ENCODE measurements at regions not wholly inside any gene's neighbourhood (a gene's known extent, or its start where the extent isn't known, plus 50 kb on each side); places are given as distances from the start of the nearest gene placed in this dataset.

GRCh38 chr15:38182900-38183299, 69.7 kb upstream of the SPRED1 start:
- no peak for FAIRE-seq

GRCh38 chr15:38186507-38186906, 66.1 kb upstream of the SPRED1 start:
- no peak for FAIRE-seq

- no peak for FAIRE-seq
Observed at GRCh38 chr15:38187630-38188313, 64.9 kb upstream of the SPRED1 start.

GRCh38 chr15:38189671-38190295, 62.9 kb upstream of the SPRED1 start:
- FAIRE-seq: no peak

GRCh38 chr15:38190501-38190900, 62.1 kb upstream of the SPRED1 start:
- FAIRE-seq: no peak

- FAIRE-seq: no peak
Observed at GRCh38 chr15:38192496-38192895, 60.1 kb upstream of the SPRED1 start.

GRCh38 chr15:38193496-38193895, 59.1 kb upstream of the SPRED1 start:
- no peak for FAIRE-seq

- FAIRE-seq: no peak
Observed at GRCh38 chr15:38195191-38195901, 57.3 kb upstream of the SPRED1 start.

GRCh38 chr15:38196076-38196475, 56.6 kb upstream of the SPRED1 start:
- FAIRE-seq: no peak

GRCh38 chr15:38197553-38197952, 55.1 kb upstream of the SPRED1 start:
- no peak for FAIRE-seq

GRCh38 chr15:38201714-38202113, 50.9 kb upstream of the SPRED1 start:
- no peak for FAIRE-seq

GRCh38 chr15:38202361-38202760, 50.3 kb upstream of the SPRED1 start:
- FAIRE-seq: no peak
